ENCODE measurements at regions not wholly inside any gene's neighbourhood (a gene's known extent, or its start where the extent isn't known, plus 50 kb on each side); places are given as distances from the start of the nearest gene placed in this dataset.

GRCh38 chr12:5220835-5221234, 177.2 kb downstream of the KCNA5 start:
- DNase-seq (no peak), ATAC-seq (ENCODE audit: low FRiP score) (no peak)
- Histone ChIP-seq H3K27me3 (ENCODE audit: control insufficient read depth in 1 of 2, insufficient read depth in 2 of 2, low read length in 1 of 2) (no peaks in the 10 kb centered on the region), H3K9me3 (ENCODE audit: control insufficient read depth, low read length) (no peaks in the 10 kb centered on the region), H3K4me3 (ENCODE audit: low read length in 2 of 2) (no peak overlapping the region), H3K27ac (ENCODE audit: low read depth in 1 of 2, low read length in 2 of 2) (no peak overlapping the region), H3K4me1 (ENCODE audit: control insufficient read depth in 1 of 2, insufficient read depth in 2 of 2, low read length in 2 of 2) (no peaks in the 10 kb centered on the region), H3K36me3 (ENCODE audit: control insufficient read depth in 1 of 2, insufficient read depth in 2 of 2, low read length in 1 of 2) (no peaks in the 10 kb centered on the region)
- intact Hi-C loops (cut with DNase I) = no loop called here
- WGBS, 2 donors = 91 to 93% methylated on average over 3 of the region's 3 CpGs

DNA sequence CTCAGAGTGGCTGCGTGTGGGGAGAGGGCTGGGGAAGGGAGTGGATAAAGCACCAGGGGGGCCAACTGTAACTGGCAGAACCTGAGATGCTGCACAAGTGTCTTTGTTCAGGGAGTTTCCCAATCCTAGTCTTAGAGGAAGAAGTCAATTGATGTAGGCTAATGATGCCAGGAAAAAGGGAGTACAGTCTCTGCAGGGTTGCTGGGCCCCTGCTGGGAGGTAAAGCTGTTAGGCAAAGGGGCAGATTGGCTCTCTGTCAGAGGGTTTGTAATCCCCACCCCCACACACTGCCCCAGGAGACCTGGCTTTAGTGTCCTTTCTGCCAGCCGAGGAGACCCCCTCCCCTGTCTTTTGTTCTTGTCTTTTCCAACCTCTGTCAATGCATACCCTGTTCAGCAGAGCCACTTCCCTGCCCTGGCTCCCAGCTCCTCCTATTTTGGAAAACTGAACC, 178.4 kb downstream of the KCNA5 start:
- no peaks in the 10 kb centered on the region for H3K27me3 ChIP-seq (ENCODE audit: control insufficient read depth in 1 of 2, insufficient read depth in 2 of 2, low read length in 1 of 2)
- DNase-seq = no peak
- WGBS, 2 donors = 85 to 91% methylated on average over 2 of the region's 2 CpGs

DNA sequence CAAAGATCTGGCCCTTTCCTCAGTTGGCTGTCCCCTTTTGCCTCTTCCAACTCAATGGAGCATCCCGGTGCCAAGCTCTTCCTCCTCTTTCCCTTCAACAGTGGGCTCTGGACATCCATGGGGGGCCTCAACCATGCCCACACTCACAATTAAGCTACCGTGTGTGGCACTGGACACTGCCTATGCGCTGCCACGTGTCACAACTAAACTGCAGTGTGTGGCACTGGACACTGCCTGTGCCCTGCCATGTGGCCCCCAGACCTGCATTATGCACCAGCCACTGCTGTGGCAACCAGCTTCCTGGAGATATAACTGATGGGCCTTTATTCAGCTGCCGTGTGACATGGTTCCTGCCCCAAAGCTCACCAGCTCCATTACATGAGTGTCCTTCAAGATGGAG, 179.1 kb downstream of the KCNA5 start:
- WGBS, 2 donors = 95 to 98% methylated on average over 5 of the region's 5 CpGs
- no peak for ATAC-seq (ENCODE audit: low FRiP score)

More for the DNA sequence above, 178.4 kb downstream of the KCNA5 start:
- no peaks in the 10 kb centered on the region for H3K4me1 ChIP-seq (ENCODE audit: control insufficient read depth in 1 of 2, insufficient read depth in 2 of 2, low read length in 2 of 2)
- no peaks in the 10 kb centered on the region for H3K9me3 ChIP-seq (ENCODE audit: control insufficient read depth, low read length)
- ATAC-seq (ENCODE audit: low FRiP score) = no peak
- intact Hi-C loops (cut with DNase I) = no loop called here
- no peaks in the 10 kb centered on the region for H3K36me3 ChIP-seq (ENCODE audit: control insufficient read depth in 1 of 2, insufficient read depth in 2 of 2, low read length in 1 of 2)
- H3K4me3 ChIP-seq (ENCODE audit: low read length in 2 of 2) = no peak overlapping the region
- H3K27ac ChIP-seq (ENCODE audit: low read depth in 1 of 2, low read length in 2 of 2) = no peak overlapping the region

GRCh38 chr12:5223881-5224280, 180.2 kb downstream of the KCNA5 start:
- Histone ChIP-seq H3K9me3 (ENCODE audit: control insufficient read depth, low read length) (no peaks in the 10 kb centered on the region), H3K36me3 (ENCODE audit: control insufficient read depth in 1 of 2, insufficient read depth in 2 of 2, low read length in 1 of 2) (no peaks in the 10 kb centered on the region), H3K27me3 (ENCODE audit: control insufficient read depth in 1 of 2, insufficient read depth in 2 of 2, low read length in 1 of 2) (no peaks in the 10 kb centered on the region), H3K4me1 (ENCODE audit: control insufficient read depth in 1 of 2, insufficient read depth in 2 of 2, low read length in 2 of 2) (no peaks in the 10 kb centered on the region), H3K4me3 (ENCODE audit: low read length in 2 of 2) (no peak overlapping the region), H3K27ac (ENCODE audit: low read depth in 1 of 2, low read length in 2 of 2) (no peak overlapping the region)
- intact Hi-C loops (cut with DNase I) = no loop called here
- DNase-seq (no peak), ATAC-seq (ENCODE audit: low FRiP score) (no peak)
- 82 to 89% methylated on average over 3 of the region's 3 CpGs for WGBS, 2 donors

More for the DNA sequence above, 179.1 kb downstream of the KCNA5 start:
- Histone ChIP-seq H3K36me3 (ENCODE audit: control insufficient read depth in 1 of 2, insufficient read depth in 2 of 2, low read length in 1 of 2) (no peaks in the 10 kb centered on the region), H3K4me3 (ENCODE audit: low read length in 2 of 2) (no peak overlapping the region), H3K27ac (ENCODE audit: low read depth in 1 of 2, low read length in 2 of 2) (no peak overlapping the region), H3K9me3 (ENCODE audit: control insufficient read depth, low read length) (no peaks in the 10 kb centered on the region), H3K4me1 (ENCODE audit: control insufficient read depth in 1 of 2, insufficient read depth in 2 of 2, low read length in 2 of 2) (no peaks in the 10 kb centered on the region), H3K27me3 (ENCODE audit: control insufficient read depth in 1 of 2, insufficient read depth in 2 of 2, low read length in 1 of 2) (no peaks in the 10 kb centered on the region)
- DNase-seq = no peak
- intact Hi-C loops (cut with DNase I) = no loop called here

GRCh38 chr12:5226581-5226980, 182.9 kb downstream of the KCNA5 start:
- no peak overlapping the region for H3K4me3 ChIP-seq (ENCODE audit: low read length in 2 of 2)
- H3K9me3 ChIP-seq (ENCODE audit: control insufficient read depth, low read length) = no peaks in the 10 kb centered on the region
- DNase-seq (no peak), ATAC-seq (ENCODE audit: low FRiP score) (no peak)
- H3K27me3 ChIP-seq (ENCODE audit: control insufficient read depth in 1 of 2, insufficient read depth in 2 of 2, low read length in 1 of 2) = no peaks in the 10 kb centered on the region
- no peak overlapping the region for H3K27ac ChIP-seq (ENCODE audit: low read depth in 1 of 2, low read length in 2 of 2)
- intact Hi-C loops (cut with DNase I) = no loop called here
- no peaks in the 10 kb centered on the region for H3K4me1 ChIP-seq (ENCODE audit: control insufficient read depth in 1 of 2, insufficient read depth in 2 of 2, low read length in 2 of 2)
- 95 to 96% methylated on average over 7 of the region's 7 CpGs for WGBS, 2 donors
- H3K36me3 ChIP-seq (ENCODE audit: control insufficient read depth in 1 of 2, insufficient read depth in 2 of 2, low read length in 1 of 2) = no peaks in the 10 kb centered on the region

DNA sequence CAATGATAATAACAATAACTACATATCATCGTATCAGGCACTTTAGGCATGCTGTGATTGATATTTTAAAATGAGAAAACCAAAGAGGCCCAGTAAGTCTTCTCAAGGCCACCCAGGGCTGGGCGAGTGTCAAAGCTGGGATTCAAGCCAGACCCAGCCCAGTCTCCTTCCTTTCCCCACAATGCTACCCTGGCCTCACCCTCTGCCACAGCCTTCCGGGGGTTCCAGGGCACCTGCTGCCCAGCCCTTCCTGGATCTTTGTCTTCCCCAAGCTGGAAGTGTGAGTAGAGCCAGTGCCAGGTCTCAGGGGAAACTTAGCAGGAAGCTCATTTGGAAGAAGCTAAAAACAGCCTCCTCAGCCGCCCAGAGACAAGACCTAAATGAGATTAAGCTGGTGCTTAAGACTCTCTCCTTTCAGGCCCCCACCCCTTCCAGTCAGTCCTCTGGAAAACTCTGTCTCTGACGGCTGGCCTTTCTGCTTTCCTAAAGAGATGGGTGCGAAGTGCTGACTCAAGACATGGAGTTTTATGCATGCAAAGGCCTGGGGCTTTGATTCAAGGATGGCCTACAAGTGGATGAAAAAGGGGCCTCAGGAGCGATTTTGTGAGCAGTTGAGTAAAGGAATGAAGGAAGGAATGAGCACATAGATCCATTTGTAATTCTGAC, 184.2 kb downstream of the KCNA5 start:
- ATAC-seq (ENCODE audit: low FRiP score) = no peak
- no peak for DNase-seq
- H3K4me3 ChIP-seq (ENCODE audit: low read length in 2 of 2) = no peak overlapping the region
- H3K9me3 ChIP-seq (ENCODE audit: control insufficient read depth, low read length) = no peaks in the 10 kb centered on the region
- H3K4me1 ChIP-seq (ENCODE audit: control insufficient read depth in 1 of 2, insufficient read depth in 2 of 2, low read length in 2 of 2) = no peaks in the 10 kb centered on the region
- 83 to 88% methylated on average over 7 of the region's 7 CpGs for WGBS, 2 donors
- no peak overlapping the region for H3K27ac ChIP-seq (ENCODE audit: low read depth in 1 of 2, low read length in 2 of 2)
- intact Hi-C loops (cut with DNase I) = no loop called here
- no peaks in the 10 kb centered on the region for H3K36me3 ChIP-seq (ENCODE audit: control insufficient read depth in 1 of 2, insufficient read depth in 2 of 2, low read length in 1 of 2)
- H3K27me3 ChIP-seq (ENCODE audit: control insufficient read depth in 1 of 2, insufficient read depth in 2 of 2, low read length in 1 of 2) = no peaks in the 10 kb centered on the region

DNA sequence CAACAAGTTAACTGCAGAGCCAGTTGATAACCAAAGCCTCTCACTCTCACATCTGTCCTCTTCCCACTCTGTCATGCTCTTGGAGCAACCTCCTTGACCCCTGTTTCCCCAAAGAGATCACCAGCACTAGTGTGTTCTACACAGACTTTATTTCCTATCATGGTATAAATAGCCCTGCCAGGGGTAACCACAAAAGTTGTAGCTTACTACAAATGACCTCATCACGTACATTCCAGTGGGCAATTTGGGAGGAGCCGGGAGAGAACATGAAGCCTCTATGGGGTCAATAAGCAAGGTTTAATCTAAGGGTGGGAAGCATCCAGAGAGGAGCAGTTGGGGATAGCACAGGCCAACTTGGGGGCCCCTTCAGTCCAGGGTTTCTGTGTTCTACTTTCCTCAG, 186.5 kb downstream of the KCNA5 start:
- Histone ChIP-seq H3K27ac (ENCODE audit: low read depth in 1 of 2, low read length in 2 of 2) (no peak overlapping the region), H3K4me1 (ENCODE audit: control insufficient read depth in 1 of 2, insufficient read depth in 2 of 2, low read length in 2 of 2) (no peaks in the 10 kb centered on the region), H3K9me3 (ENCODE audit: control insufficient read depth, low read length) (no peaks in the 10 kb centered on the region), H3K4me3 (ENCODE audit: low read length in 2 of 2) (no peak overlapping the region), H3K27me3 (ENCODE audit: control insufficient read depth in 1 of 2, insufficient read depth in 2 of 2, low read length in 1 of 2) (no peaks in the 10 kb centered on the region), H3K36me3 (ENCODE audit: control insufficient read depth in 1 of 2, insufficient read depth in 2 of 2, low read length in 1 of 2) (no peaks in the 10 kb centered on the region)
- intact Hi-C loops (cut with DNase I) = no loop called here
- WGBS, 2 donors = 82 to 83% methylated on average over 2 of the region's 2 CpGs
- DNase-seq (no peak), ATAC-seq (ENCODE audit: low FRiP score) (no peak)

DNA sequence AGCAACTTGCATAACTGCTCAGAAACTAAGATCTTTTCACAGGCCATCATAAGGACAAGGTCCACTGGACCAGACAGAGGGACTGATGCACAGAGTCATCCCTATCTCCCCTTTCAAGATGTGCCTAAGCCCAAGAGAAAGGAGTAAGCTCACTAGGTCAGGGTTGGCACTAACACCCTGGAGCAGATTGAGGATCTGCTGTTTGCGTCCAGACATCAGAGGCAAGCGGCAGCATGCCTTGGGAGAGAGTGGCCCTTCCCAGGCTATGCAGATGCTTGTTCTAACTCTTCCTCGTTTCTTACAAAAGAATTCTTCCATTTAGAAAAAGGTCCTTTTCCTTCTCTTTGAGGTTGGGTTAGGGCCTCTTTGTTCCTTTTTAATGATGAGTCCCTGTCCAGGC, 187.2 kb downstream of the KCNA5 start:
- WGBS, 2 donors = 94 to 95% methylated on average over 3 of the region's 3 CpGs
- H3K27ac ChIP-seq (ENCODE audit: low read depth in 1 of 2, low read length in 2 of 2) = no peak overlapping the region

DNA sequence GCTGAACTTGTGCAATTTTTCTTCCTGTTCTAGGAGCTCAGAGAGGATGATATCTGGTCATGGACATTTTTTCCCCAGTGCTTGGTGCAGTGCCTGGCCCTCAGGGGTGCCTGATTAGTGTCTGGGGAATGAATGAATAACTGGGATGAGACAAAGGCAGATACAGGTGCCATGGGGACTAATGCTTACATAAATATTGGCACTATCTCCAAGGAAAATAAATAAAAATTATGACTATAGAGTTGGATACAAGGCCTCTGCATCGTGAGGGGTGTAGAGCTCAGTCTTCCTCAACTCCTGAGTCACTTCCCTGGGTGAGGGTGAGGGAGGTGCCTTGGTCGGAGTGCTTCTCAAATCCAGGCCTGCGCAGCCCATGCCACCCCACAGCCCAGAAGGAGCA, 188.6 kb downstream of the KCNA5 start:
- Histone ChIP-seq H3K36me3 (ENCODE audit: control insufficient read depth in 1 of 2, insufficient read depth in 2 of 2, low read length in 1 of 2) (no peaks in the 10 kb centered on the region), H3K9me3 (ENCODE audit: control insufficient read depth, low read length) (no peaks in the 10 kb centered on the region), H3K4me3 (ENCODE audit: low read length in 2 of 2) (no peak overlapping the region), H3K4me1 (ENCODE audit: control insufficient read depth in 1 of 2, insufficient read depth in 2 of 2, low read length in 2 of 2) (no peaks in the 10 kb centered on the region), H3K27ac (ENCODE audit: low read depth in 1 of 2, low read length in 2 of 2) (no peak overlapping the region), H3K27me3 (ENCODE audit: control insufficient read depth in 1 of 2, insufficient read depth in 2 of 2, low read length in 1 of 2) (no peaks in the 10 kb centered on the region)
- intact Hi-C loops (cut with DNase I) = no loop called here
- ATAC-seq (ENCODE audit: low FRiP score) (no peak), DNase-seq (no peak)
- 96% methylated on average over 3 of the region's 3 CpGs for WGBS, 2 donors

More for the DNA sequence above, 187.2 kb downstream of the KCNA5 start:
- Histone ChIP-seq H3K36me3 (ENCODE audit: control insufficient read depth in 1 of 2, insufficient read depth in 2 of 2, low read length in 1 of 2) (no peaks in the 10 kb centered on the region), H3K4me3 (ENCODE audit: low read length in 2 of 2) (no peak overlapping the region), H3K27me3 (ENCODE audit: control insufficient read depth in 1 of 2, insufficient read depth in 2 of 2, low read length in 1 of 2) (no peaks in the 10 kb centered on the region), H3K4me1 (ENCODE audit: control insufficient read depth in 1 of 2, insufficient read depth in 2 of 2, low read length in 2 of 2) (no peaks in the 10 kb centered on the region), H3K9me3 (ENCODE audit: control insufficient read depth, low read length) (no peaks in the 10 kb centered on the region)
- no peak for ATAC-seq (ENCODE audit: low FRiP score)
- intact Hi-C loops (cut with DNase I) = no loop called here
- no peak for DNase-seq
